ENCODE measurements at regions not wholly inside any gene's neighbourhood (a gene's known extent, or its start where the extent isn't known, plus 50 kb on each side); places are given as distances from the start of the nearest gene placed in this dataset.

- H3K27ac ChIP-seq (ENCODE audit: low read length), result no peak overlapping the region
- ATAC-seq (ENCODE audit: insufficient read depth, low read depth) (no peak), DNase-seq (no peak)
- no peaks in the 10 kb centered on the region for H3K27me3 ChIP-seq (ENCODE audit: insufficient read depth, low read length, poor library complexity)
- H3K4me3 ChIP-seq (ENCODE audit: low read depth in 1 of 2, low read length in 2 of 2), result no peak overlapping the region
- H4K20me1 ChIP-seq (ENCODE audit: insufficient read depth, low read length), result no peaks in the 10 kb centered on the region
- no peaks in the 10 kb centered on the region for H3K4me1 ChIP-seq (ENCODE audit: insufficient read depth, low read length)
- no peaks in the 10 kb centered on the region for H3K9me3 ChIP-seq (ENCODE audit: insufficient read depth, low read length, severe bottlenecking)
- H3K79me2 ChIP-seq (ENCODE audit: insufficient read depth, low read length), result no peaks in the 10 kb centered on the region
- no peak overlapping the region for H3K9ac ChIP-seq (ENCODE audit: low read depth, low read length)
- TF ChIP-seq CTCF (IDR thresholded peaks at IDR 0.05; ENCODE audit: borderline replicate concordance, extremely low read depth, low read length, poor library complexity, severe bottlenecking) (no peak), EZH2 (IDR thresholded peaks at IDR 0.05; ENCODE audit: borderline replicate concordance, low read depth, low read length, severe bottlenecking) (no peak)
- H3K36me3 ChIP-seq (ENCODE audit: insufficient read depth, low read length), result no peaks in the 10 kb centered on the region
- no peak overlapping the region for H2AFZ ChIP-seq (ENCODE audit: low read depth, low read length)
- no peak overlapping the region for H3K4me2 ChIP-seq (ENCODE audit: insufficient read depth, low read length)
These were observed 483.3 kb downstream of the TUSC7 start for GRCh38 chr3:117192888-117193287.

- H3K9me3 ChIP-seq (ENCODE audit: insufficient read depth, low read length, severe bottlenecking), result no peaks in the 10 kb centered on the region
- H4K20me1 ChIP-seq (ENCODE audit: insufficient read depth, low read length), result no peaks in the 10 kb centered on the region
- H3K4me2 ChIP-seq (ENCODE audit: insufficient read depth, low read length), result no peak overlapping the region
- H2AFZ ChIP-seq (ENCODE audit: low read depth, low read length), result no peak overlapping the region
- no peak overlapping the region for H3K9ac ChIP-seq (ENCODE audit: low read depth, low read length)
- H3K36me3 ChIP-seq (ENCODE audit: insufficient read depth, low read length), result no peaks in the 10 kb centered on the region
- H3K79me2 ChIP-seq (ENCODE audit: insufficient read depth, low read length), result no peaks in the 10 kb centered on the region
- TF ChIP-seq CTCF (IDR thresholded peaks at IDR 0.05; ENCODE audit: borderline replicate concordance, extremely low read depth, low read length, poor library complexity, severe bottlenecking) (no peak), EZH2 (IDR thresholded peaks at IDR 0.05; ENCODE audit: borderline replicate concordance, low read depth, low read length, severe bottlenecking) (no peak)
- no peak overlapping the region for H3K4me3 ChIP-seq (ENCODE audit: low read depth in 1 of 2, low read length in 2 of 2)
- DNase-seq (no peak), ATAC-seq (ENCODE audit: insufficient read depth, low read depth) (no peak)
- H3K27me3 ChIP-seq (ENCODE audit: insufficient read depth, low read length, poor library complexity), result no peaks in the 10 kb centered on the region
- H3K27ac ChIP-seq (ENCODE audit: low read length), result no peak overlapping the region
- no peaks in the 10 kb centered on the region for H3K4me1 ChIP-seq (ENCODE audit: insufficient read depth, low read length)
These were observed 483.8 kb downstream of the TUSC7 start for GRCh38 chr3:117193390-117193789.

- TF ChIP-seq EZH2 (IDR thresholded peaks at IDR 0.05; ENCODE audit: borderline replicate concordance, low read depth, low read length, severe bottlenecking) (no peak), CTCF (IDR thresholded peaks at IDR 0.05; ENCODE audit: borderline replicate concordance, extremely low read depth, low read length, poor library complexity, severe bottlenecking) (no peak)
These were observed 485.5 kb downstream of the TUSC7 start for GRCh38 chr3:117195034-117195433.

GRCh38 chr3:117200962-117201361, 491.4 kb downstream of the TUSC7 start:
- Histone ChIP-seq H3K4me3 (ENCODE audit: low read depth in 1 of 2, low read length in 2 of 2) (no peak overlapping the region), H3K4me1 (ENCODE audit: insufficient read depth, low read length) (no peaks in the 10 kb centered on the region), H2AFZ (ENCODE audit: low read depth, low read length) (no peak overlapping the region), H3K4me2 (ENCODE audit: insufficient read depth, low read length) (no peak overlapping the region), H3K36me3 (ENCODE audit: insufficient read depth, low read length) (no peaks in the 10 kb centered on the region), H4K20me1 (ENCODE audit: insufficient read depth, low read length) (no peaks in the 10 kb centered on the region), H3K9me3 (ENCODE audit: insufficient read depth, low read length, severe bottlenecking) (no peaks in the 10 kb centered on the region), H3K9ac (ENCODE audit: low read depth, low read length) (no peak overlapping the region), H3K27me3 (ENCODE audit: insufficient read depth, low read length, poor library complexity) (no peaks in the 10 kb centered on the region), H3K27ac (ENCODE audit: low read length) (no peak overlapping the region), H3K79me2 (ENCODE audit: insufficient read depth, low read length) (no peaks in the 10 kb centered on the region)
- DNase-seq (no peak), ATAC-seq (ENCODE audit: insufficient read depth, low read depth) (no peak)
- TF ChIP-seq CTCF (IDR thresholded peaks at IDR 0.05; ENCODE audit: borderline replicate concordance, extremely low read depth, low read length, poor library complexity, severe bottlenecking) (no peak), EZH2 (IDR thresholded peaks at IDR 0.05; ENCODE audit: borderline replicate concordance, low read depth, low read length, severe bottlenecking) (no peak)

More at GRCh38 chr3:117195034-117195433, 485.5 kb downstream of the TUSC7 start:
- no peak overlapping the region for H3K4me3 ChIP-seq (ENCODE audit: low read depth in 1 of 2, low read length in 2 of 2)
- no peaks in the 10 kb centered on the region for H3K36me3 ChIP-seq (ENCODE audit: insufficient read depth, low read length)
- DNase-seq (no peak), ATAC-seq (ENCODE audit: insufficient read depth, low read depth) (no peak)
- no peaks in the 10 kb centered on the region for H3K27me3 ChIP-seq (ENCODE audit: insufficient read depth, low read length, poor library complexity)
- no peak overlapping the region for H3K27ac ChIP-seq (ENCODE audit: low read length)
- no peaks in the 10 kb centered on the region for H4K20me1 ChIP-seq (ENCODE audit: insufficient read depth, low read length)
- no peaks in the 10 kb centered on the region for H3K9me3 ChIP-seq (ENCODE audit: insufficient read depth, low read length, severe bottlenecking)
- no peak overlapping the region for H2AFZ ChIP-seq (ENCODE audit: low read depth, low read length)
- no peak overlapping the region for H3K9ac ChIP-seq (ENCODE audit: low read depth, low read length)
- H3K4me1 ChIP-seq (ENCODE audit: insufficient read depth, low read length), result no peaks in the 10 kb centered on the region
- H3K4me2 ChIP-seq (ENCODE audit: insufficient read depth, low read length), result no peak overlapping the region
- no peaks in the 10 kb centered on the region for H3K79me2 ChIP-seq (ENCODE audit: insufficient read depth, low read length)
